GM04503 (cell line): ENCODE measurements at regions not wholly inside any gene's neighbourhood (a gene's known extent, or its start where the extent isn't known, plus 50 kb on each side); places are given as distances from the start of the nearest gene placed in this dataset.

Experiments
- DNase-seq: peaks from one replicate; pipeline ENCODE4 v3.0.0-alpha.2; 2012; ENCODE audit warnings: low read depth

- no peak for DNase-seq
These were observed 1042.2 kb upstream of the ADGRL4 start for GRCh38 chr1:80048716-80049115.

GRCh38 chr1:80047791-80048190, 1041.3 kb upstream of the ADGRL4 start:
- DNase-seq = no peak

DNA sequence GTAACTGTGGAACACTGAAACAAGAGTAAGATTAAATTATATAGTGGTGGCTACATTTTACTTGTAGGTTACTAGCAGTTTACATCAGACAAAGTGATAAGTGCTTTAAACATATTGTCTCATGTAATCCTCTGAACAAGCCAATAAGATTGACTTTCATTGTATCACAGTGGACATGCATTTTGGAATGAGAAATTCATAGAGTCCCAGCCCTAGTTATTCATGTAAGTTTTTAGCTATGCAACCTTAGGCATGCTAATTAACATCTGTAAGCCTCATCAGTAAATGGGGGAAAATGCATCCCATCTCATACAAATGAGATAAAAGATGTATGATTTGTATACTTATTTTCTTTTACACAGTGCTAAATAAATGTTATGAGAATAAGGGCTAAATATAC, 1038.1 kb upstream of the ADGRL4 start:
- DNase-seq = no peak

- no peak for DNase-seq
These were observed 1030.3 kb upstream of the ADGRL4 start for GRCh38 chr1:80036690-80037432.

- no peak for DNase-seq
These were observed 1016.8 kb upstream of the ADGRL4 start for GRCh38 chr1:80023358-80023757.

GRCh38 chr1:80021891-80022290, 1015.4 kb upstream of the ADGRL4 start:
- no peak for DNase-seq

- DNase-seq = no peak
These were observed 1011.8 kb upstream of the ADGRL4 start for GRCh38 chr1:80018348-80018747.

DNA sequence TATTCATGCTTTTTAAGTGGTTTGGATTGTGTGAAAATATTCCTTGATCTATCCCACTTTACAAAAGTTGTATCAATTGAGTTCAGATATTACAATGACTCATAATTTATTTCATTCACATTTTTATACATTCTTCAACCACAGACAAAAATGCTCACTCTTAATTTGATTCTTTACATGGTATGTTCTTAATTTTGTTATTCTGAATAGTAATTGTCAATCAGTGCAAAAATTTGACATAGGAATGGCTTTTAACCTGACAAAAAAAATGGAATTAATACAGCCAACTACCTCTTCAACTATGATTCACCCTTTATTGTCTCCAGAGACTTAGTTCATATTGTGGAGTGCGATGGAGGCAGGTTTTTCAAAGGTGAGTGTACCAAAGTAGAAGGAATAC, 1002.4 kb upstream of the ADGRL4 start:
- no peak for DNase-seq

DNA sequence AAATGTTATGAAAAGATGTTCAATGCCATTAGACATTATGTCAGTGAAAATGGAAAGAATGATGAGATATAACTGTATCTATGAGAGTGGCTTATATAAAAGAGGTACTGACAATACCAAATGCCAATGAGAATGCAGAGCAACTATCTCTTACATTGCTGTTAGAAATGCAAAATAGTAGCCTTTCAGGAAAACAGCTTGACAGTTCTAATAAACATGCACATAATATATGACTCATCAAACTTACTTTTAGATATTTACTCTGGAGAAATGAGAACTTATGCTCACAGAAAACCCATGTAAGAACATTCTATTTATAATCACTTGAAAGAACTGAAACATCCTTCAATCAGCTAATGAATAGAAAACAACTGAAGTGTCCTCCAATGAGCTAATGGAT, 996.7 kb upstream of the ADGRL4 start:
- no peak for DNase-seq

DNA sequence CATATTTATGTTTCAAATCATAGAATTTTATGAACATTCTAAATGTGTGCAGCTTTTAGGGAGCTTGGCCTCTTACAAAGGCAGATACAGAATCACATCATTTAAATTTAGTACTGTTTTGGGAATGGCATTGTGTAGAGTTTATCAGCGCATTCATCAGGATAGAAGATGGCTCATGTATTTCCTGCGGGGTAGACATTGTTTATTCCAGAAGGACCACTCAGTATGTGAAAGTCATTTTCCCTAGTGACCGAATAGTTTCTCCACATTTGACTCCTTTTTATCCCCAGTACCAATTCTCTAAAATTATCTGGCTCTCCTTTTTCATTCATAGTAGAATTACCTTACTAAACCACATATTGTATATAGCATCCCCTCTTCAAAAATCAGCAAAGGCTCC, 981.9 kb upstream of the ADGRL4 start:
- DNase-seq = peak; percentile 27

DNA sequence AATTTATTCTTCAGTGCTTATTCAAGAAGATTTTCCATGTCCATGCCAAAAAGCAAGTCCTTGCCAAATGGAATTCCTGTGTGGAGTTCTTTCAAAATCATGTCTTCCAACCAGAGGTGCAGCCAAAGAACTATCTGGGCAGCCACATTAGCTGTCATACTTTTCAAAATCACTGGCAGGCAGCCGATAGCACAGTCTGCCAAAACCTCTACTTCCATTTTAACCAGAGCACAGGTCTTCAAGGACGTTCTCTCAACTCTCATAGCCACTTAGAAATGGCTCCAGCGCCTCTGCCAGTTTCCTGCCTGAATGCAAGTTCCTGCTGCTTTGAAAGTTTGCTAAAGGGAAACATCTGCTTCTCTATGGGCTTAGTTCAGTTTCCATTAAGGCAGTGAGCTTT, 975.7 kb upstream of the ADGRL4 start:
- peak; percentile 64 for DNase-seq

GRCh38 chr1:79981481-79981880, 975.0 kb upstream of the ADGRL4 start:
- no peak for DNase-seq

DNA sequence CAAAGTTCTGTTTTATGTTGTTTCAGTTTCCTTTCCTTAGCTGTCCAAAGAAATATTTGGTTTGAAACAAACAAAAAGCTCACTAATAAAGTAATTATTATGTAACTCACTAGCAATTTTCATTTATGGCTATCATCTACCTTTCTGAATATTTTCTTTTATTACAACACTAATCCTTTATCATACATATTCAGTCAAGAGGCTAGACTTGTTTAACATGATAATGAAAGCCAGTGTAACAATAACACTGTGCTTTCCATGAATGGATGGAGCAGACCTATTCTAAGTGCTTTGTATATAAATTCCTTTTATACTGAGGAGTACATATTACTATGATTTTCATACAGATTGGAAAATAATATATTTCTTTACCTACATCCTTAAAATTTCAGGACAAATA, 972.8 kb upstream of the ADGRL4 start:
- no peak for DNase-seq

DNA sequence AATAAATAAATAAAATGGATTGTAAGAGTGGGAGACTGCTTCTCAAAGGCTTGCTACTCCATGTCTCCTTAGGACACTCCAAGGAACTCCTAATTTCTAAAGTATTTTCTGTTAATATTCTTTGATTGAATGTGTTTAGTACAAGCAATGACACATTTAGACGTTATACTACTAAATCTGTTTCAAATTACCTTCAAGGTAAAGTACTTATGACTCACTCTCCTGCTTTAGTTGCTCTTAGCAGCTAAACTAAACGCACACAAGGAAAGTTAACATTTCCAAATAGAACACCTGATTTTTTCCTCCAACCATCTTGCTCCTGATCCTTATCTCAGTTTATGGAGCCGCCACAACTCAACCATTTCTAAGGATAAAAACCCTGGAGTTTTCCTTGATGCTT, 969.8 kb upstream of the ADGRL4 start:
- DNase-seq = no peak

- DNase-seq = no peak
These were observed 968.1 kb upstream of the ADGRL4 start for GRCh38 chr1:79974659-79975058.

DNA sequence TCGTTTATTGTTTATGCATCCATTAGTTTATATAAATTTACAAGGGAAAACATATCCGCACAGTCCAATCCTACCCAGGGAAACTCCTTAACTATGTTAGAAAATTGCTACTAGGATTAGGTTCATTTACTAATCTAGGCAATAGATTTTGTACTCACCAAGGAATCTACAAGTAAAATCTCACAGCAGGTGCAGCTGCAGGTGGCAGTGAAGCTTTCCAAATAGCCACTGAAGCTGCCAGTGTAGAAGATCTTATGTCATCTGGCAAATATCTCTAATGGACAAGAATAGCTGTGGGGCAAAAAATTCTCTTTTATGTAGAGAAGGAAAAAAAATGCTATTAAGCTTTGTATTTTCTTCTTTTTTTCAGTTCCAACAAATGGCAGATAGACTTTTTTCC, 963.4 kb upstream of the ADGRL4 start:
- no peak for DNase-seq

- no peak for DNase-seq
These were observed 959.9 kb upstream of the ADGRL4 start for GRCh38 chr1:79966438-79966837.

DNA sequence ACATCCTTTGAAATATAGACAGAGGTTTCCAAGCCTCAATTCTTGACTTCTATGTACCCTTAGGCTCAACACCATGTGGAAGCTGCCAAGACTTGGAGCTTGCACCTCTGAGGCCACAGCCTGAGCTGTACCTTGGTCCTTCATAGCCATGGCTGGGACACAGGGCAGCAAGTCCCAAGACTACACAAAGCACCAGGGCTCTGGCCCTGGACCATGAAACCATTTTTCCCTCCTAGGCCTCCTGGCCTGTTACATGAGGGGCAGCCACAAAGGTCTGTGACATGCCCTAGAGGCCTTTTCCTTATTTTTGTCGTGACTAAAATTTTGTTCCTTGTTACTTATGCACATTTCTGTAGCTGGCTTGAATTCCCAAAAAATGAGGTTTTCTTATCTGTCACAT, 953.1 kb upstream of the ADGRL4 start:
- no peak for DNase-seq

DNA sequence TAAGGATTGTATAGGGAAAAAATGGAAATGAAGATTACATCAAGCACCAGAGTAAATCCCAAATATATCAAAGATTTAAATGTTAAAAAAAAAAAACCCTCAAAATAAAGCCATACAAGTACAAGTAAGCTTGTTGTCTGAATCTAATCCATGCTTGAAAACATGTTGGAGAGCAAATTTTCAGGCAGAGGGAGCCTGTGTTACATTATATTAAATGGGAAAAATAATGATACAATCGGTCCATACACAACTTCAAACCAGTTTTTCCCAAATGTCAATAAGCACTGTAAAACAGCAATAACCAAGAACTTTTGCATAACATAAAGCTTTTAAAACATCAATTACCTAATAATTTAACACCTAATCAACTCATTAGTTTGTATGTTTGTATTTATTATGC, 949.4 kb upstream of the ADGRL4 start:
- no peak for DNase-seq

- no peak for DNase-seq
These were observed 944.0 kb upstream of the ADGRL4 start for GRCh38 chr1:79950511-79950910.

GRCh38 chr1:79945391-79945790, 938.9 kb upstream of the ADGRL4 start:
- DNase-seq = no peak

- DNase-seq = no peak
These were observed 922.8 kb upstream of the ADGRL4 start for GRCh38 chr1:79929356-79929755.

DNA sequence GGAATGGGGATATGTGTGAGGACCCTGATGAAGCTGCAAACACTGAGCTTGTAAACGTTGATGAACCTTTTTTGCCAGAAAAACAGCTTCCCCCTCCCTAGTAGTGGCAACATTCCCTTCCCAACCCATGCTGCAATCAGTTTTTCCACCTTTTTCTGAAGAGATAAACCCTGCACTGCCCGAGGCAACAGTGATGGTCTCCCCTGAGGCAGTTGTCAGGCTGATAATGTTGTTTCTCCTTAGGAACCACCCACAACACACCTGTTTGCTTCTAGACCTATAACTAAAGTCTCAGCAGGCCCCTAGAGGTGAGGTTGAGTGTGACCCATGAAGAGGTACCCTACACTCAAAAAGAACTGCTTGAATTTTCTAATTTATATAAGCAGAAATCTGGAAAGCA, 922.4 kb upstream of the ADGRL4 start:
- no peak for DNase-seq

- no peak for DNase-seq
These were observed 914.6 kb upstream of the ADGRL4 start for GRCh38 chr1:79920960-79921669.
